B cell (primary cell): ENCODE measurements at regions not wholly inside any gene's neighbourhood (a gene's known extent, or its start where the extent isn't known, plus 50 kb on each side); places are given as distances from the start of the nearest gene placed in this dataset.

ENCODE experiments used
- ATAC-seq: fragments of 200-7000 bp; cut with Tn5 transposase; one replicate; pipeline ENCODE4 v1.10.0; 2021; ENCODE audit warnings: low read depth, mild to moderate bottlenecking, moderate number of reproducible peaks, moderate library complexity
- CTCF ChIA-PET: fragments of 350-600 bp; sonication (Branson Sonifier 250); formaldehyde crosslinking; loops from one replicate; lab custom pipeline; 2021; ENCODE audit warnings: antibody characterized with exemption, inconsistent platforms; lab: Charles Lee
- POLR2A ChIA-PET: fragments of 350-600 bp; sonication (Branson Sonifier 250); formaldehyde crosslinking; loops from one replicate; lab custom pipeline; 2021; ENCODE audit warnings: antibody characterized with exemption; lab: Charles Lee
- DNase-seq: peaks from one replicate; pipeline ENCODE4 v3.0.0; 2013
- H2AFZ ChIP-seq: 2 replicates; pipeline ENCODE4 v1.6.1; 2012; ENCODE audit warnings: mild to moderate bottlenecking, low read depth, low read length; ENCODE audit not compliant: insufficient read depth, poor library complexity, severe bottlenecking
- H3K27ac ChIP-seq, 2 donors: 1 replicate in 1 of 2; 2 replicates in 1 of 2; pipeline ENCODE4 v1.5.1; 2012 to 2013; ENCODE audit warnings: low read length in 2 of 2, mild to moderate bottlenecking in 2 of 2, moderate library complexity in 1 of 2
- H3K27me3 ChIP-seq, 4 experiments: fragments of 200-600 bp in 1 of 4; sonication (generic) in 1 of 4; replicated peaks in 1 of 4; 1 replicate in 2 of 4; 2 replicates in 2 of 4; pipeline versions ENCODE4 v1.6.1 to v1.7.0; 2013 to 2016; ENCODE audit warnings: low read length in 3 of 4, mild to moderate bottlenecking in 2 of 4, mixed read lengths in 1 of 4, moderate library complexity in 1 of 4; ENCODE audit not compliant: insufficient read depth in 4 of 4, control insufficient read depth in 3 of 4; ENCODE audit errors: control extremely low read depth in 1 of 4
- H3K36me3 ChIP-seq, 2 experiments: replicated peaks in 1 of 2; 1 replicate in 1 of 2; 2 replicates in 1 of 2; pipeline versions ENCODE4 v1.6.1 to v1.7.1; 2013; ENCODE audit warnings: low read length in 1 of 2; ENCODE audit not compliant: insufficient read depth in 2 of 2, control insufficient read depth in 1 of 2; ENCODE audit errors: control extremely low read depth in 1 of 2, extremely low read depth in 1 of 2
- H3K4me1 ChIP-seq, 2 donors: fragments of 200-600 bp in 1 of 2; sonication (generic) in 1 of 2; 1 replicate in 1 of 2; 2 replicates in 1 of 2; pipeline versions ENCODE4 v1.5.1 to v1.6.1; 2013 to 2017; ENCODE audit warnings: low read length in 2 of 2; ENCODE audit not compliant: control insufficient read depth in 2 of 2, insufficient read depth in 2 of 2
- H3K4me2 ChIP-seq: replicated peaks from 2 replicates; pipeline ENCODE3; 2012; ENCODE audit warnings: mild to moderate bottlenecking, low read depth, low read length; ENCODE audit not compliant: poor library complexity, severe bottlenecking
- H3K4me3 ChIP-seq, 5 experiments: fragments of 200-600 bp in 1 of 5; sonication (generic) in 1 of 5; 1 replicate in 3 of 5; 2 replicates in 2 of 5; pipeline versions ENCODE4 v1.5.1 to v1.7.0; 2011 to 2016; ENCODE audit warnings: low read length in 4 of 5, mild to moderate bottlenecking in 4 of 5, low read depth in 2 of 5, control low read depth in 1 of 5, moderate library complexity in 1 of 5; ENCODE audit not compliant: insufficient read depth in 1 of 5; ENCODE audit errors: control extremely low read depth in 1 of 5, extremely low read depth in 1 of 5
- H3K79me2 ChIP-seq: fragments of 200-600 bp; sonication (generic); one replicate; pipeline ENCODE4 v1.6.0; 2016; ENCODE audit warnings: low read length; ENCODE audit not compliant: control insufficient read depth, insufficient read depth
- H3K9ac ChIP-seq: fragments of 200-600 bp; sonication (generic); 2 replicates; pipeline ENCODE4 v1.6.1; 2017; ENCODE audit warnings: mild to moderate bottlenecking, low read length, moderate library complexity
- H3K9me3 ChIP-seq, 3 donors: one replicate each; pipeline versions ENCODE4 v1.6.1 to v1.7.1; 2013; ENCODE audit warnings: low read length in 2 of 3; ENCODE audit not compliant: control insufficient read depth in 2 of 3, insufficient read depth in 1 of 3; ENCODE audit errors: control extremely low read depth in 1 of 3
- H4K20me1 ChIP-seq: 2 replicates; pipeline ENCODE4 v1.6.0; 2012; ENCODE audit warnings: mild to moderate bottlenecking, low read length; ENCODE audit not compliant: insufficient read depth, control insufficient read depth, poor library complexity, severe bottlenecking
- H3K27ac Mint-ChIP-seq: one replicate; pipeline ENCODE4 v1.8.0; 2021; ENCODE audit warnings: mixed read lengths
- H3K27me3 Mint-ChIP-seq: one replicate; pipeline ENCODE4 v1.8.0; 2021; ENCODE audit warnings: mixed read lengths
- H3K4me1 Mint-ChIP-seq: one replicate; pipeline ENCODE4 v1.8.0; 2021; ENCODE audit warnings: mixed read lengths
- H3K4me3 Mint-ChIP-seq: one replicate; pipeline ENCODE4 v1.8.0; 2021; ENCODE audit warnings: mixed read lengths
- H3K9me3 Mint-ChIP-seq: one replicate; pipeline ENCODE4 v1.8.0; 2022; ENCODE audit warnings: mixed read lengths; ENCODE audit not compliant: insufficient read depth
- EZH2 ChIP-seq: IDR thresholded peaks from 2 replicates; pipeline ENCODE4 v1.6.1; 2012; ENCODE audit warnings: borderline replicate concordance, low read depth, mild to moderate bottlenecking, moderate library complexity, low read length; ENCODE audit not compliant: insufficient read depth, poor library complexity, severe bottlenecking
- WGBS: methylation state at CpG from one replicate; pipeline ENCODE4 v1.1.5; 2013; ENCODE audit warnings: missing lambda C conversion rate; ENCODE audit not compliant: insufficient coverage; 5-methylcytosine and 5-hydroxymethylcytosine counted together
- intact Hi-C: fragments of 100-400 bp; cut with micrococcal nuclease; formaldehyde crosslinking; loops from one replicate; pipeline ENCODE4 v1.10.0; 2022
- TF ChIP-seq, protein P1 (sequence below): fragments of 200-600 bp; IDR thresholded peaks from one replicate; pipeline ENCODE4 v1.8.0; 2022; ENCODE audit warnings: antibody characterized with exemption, mild to moderate bottlenecking

GRCh38 chr21:15437883-15438282 lies 291.9 kb upstream of the USP25 start:
- Mint-ChIP-seq H3K4me3 (no peak overlapping the region), H3K4me1 (no peaks in the 10 kb centered on the region), H3K27me3 (no peaks in the 10 kb centered on the region), H3K9me3 (no peaks in the 10 kb centered on the region), H3K27ac (no peak overlapping the region)
- CTCF ChIA-PET: no interaction called here
- DNase-seq (no peak), ATAC-seq (no peak)
- H2AFZ ChIP-seq: no peak overlapping the region
- H3K4me2 ChIP-seq: no peak overlapping the region
- no CpG with 5 or more reads among the region's 2 CpGs for WGBS
- H3K9me3 ChIP-seq: no peaks in the 10 kb centered on the region
- no peaks in the 10 kb centered on the region for H3K27me3 ChIP-seq
- H3K27ac ChIP-seq: no peak overlapping the region
- no peaks in the 10 kb centered on the region for H4K20me1 ChIP-seq
- no peaks in the 10 kb centered on the region for H3K4me1 ChIP-seq
- POLR2A ChIA-PET: no interaction called here
- no peaks in the 10 kb centered on the region for H3K36me3 ChIP-seq
- no peaks in the 10 kb centered on the region for H3K79me2 ChIP-seq
- H3K4me3 ChIP-seq: no peak overlapping the region
- TF ChIP-seq EZH2: no peak
- TF ChIP-seq, protein P1, sequence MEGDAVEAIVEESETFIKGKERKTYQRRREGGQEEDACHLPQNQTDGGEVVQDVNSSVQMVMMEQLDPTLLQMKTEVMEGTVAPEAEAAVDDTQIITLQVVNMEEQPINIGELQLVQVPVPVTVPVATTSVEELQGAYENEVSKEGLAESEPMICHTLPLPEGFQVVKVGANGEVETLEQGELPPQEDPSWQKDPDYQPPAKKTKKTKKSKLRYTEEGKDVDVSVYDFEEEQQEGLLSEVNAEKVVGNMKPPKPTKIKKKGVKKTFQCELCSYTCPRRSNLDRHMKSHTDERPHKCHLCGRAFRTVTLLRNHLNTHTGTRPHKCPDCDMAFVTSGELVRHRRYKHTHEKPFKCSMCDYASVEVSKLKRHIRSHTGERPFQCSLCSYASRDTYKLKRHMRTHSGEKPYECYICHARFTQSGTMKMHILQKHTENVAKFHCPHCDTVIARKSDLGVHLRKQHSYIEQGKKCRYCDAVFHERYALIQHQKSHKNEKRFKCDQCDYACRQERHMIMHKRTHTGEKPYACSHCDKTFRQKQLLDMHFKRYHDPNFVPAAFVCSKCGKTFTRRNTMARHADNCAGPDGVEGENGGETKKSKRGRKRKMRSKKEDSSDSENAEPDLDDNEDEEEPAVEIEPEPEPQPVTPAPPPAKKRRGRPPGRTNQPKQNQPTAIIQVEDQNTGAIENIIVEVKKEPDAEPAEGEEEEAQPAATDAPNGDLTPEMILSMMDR: no peak
- no peak overlapping the region for H3K9ac ChIP-seq
- intact Hi-C loops: no loop called here

DNA sequence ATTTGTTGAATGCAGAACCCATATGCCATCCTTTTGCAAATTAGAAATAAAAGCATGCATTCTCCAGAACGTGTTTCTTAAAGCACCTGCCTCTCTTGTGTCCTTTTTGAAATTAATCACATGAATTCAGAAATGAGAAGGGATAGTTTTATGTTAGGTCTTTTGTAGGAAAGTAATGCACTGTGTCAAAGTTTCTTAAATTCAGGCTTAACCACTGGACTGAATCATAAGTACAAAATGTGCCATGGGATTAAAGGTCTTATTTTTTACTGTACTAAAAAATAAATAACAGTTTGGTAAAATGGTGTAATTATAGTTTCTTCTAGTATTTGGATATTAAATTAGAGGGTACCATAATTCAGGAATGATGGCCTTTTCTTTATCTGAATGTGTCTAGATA lies 290.1 kb upstream of the USP25 start:
- H3K9me3 Mint-ChIP-seq: no peaks in the 10 kb centered on the region
- H3K27ac Mint-ChIP-seq: no peak overlapping the region
- H3K4me2 ChIP-seq: no peak overlapping the region
- TF ChIP-seq, protein P1: no peak
- TF ChIP-seq EZH2: no peak
- no peaks in the 10 kb centered on the region for H3K27me3 ChIP-seq
- H3K9me3 ChIP-seq: no peaks in the 10 kb centered on the region
- peaks cover 3% of the 10 kb centered on the region for H3K4me1 Mint-ChIP-seq
- CTCF ChIA-PET: no interaction called here
- no peak overlapping the region for H3K4me3 Mint-ChIP-seq
- H3K27me3 Mint-ChIP-seq: no peaks in the 10 kb centered on the region
- no CpG with 5 or more reads among the region's 1 CpG for WGBS
- H3K36me3 ChIP-seq: no peaks in the 10 kb centered on the region
- intact Hi-C loops: no loop called here
- no peak overlapping the region for H3K9ac ChIP-seq
- no peak for ATAC-seq
- H3K79me2 ChIP-seq: no peaks in the 10 kb centered on the region
- POLR2A ChIA-PET: no interaction called here
- DNase-seq: no peak
- H3K27ac ChIP-seq: no peak overlapping the region
- H4K20me1 ChIP-seq: no peaks in the 10 kb centered on the region
- no peak overlapping the region for H2AFZ ChIP-seq
- peaks cover under 1 to 2% of the 10 kb centered on the region in 2 donors for H3K4me1 ChIP-seq
- H3K4me3 ChIP-seq: no peak overlapping the region
